GM23248 (cell line): ENCODE measurements at regions not wholly inside any gene's neighbourhood (a gene's known extent, or its start where the extent isn't known, plus 50 kb on each side); places are given as distances from the start of the nearest gene placed in this dataset.

ENCODE experiments used
- EZH2 ChIP-seq: fragments of 200-600 bp; sonication (generic); IDR thresholded peaks from 2 replicates; pipeline ENCODE4 v1.6.1; 2018; ENCODE audit warnings: antibody characterized with exemption, mild to moderate bottlenecking; ENCODE audit not compliant: insufficient read depth, poor library complexity, severe bottlenecking
- EZH2phosphoT487 ChIP-seq: fragments of 200-600 bp; sonication (generic); IDR thresholded peaks from 2 replicates; pipeline ENCODE4 v1.6.1; 2018; ENCODE audit warnings: antibody characterized with exemption, moderate library complexity, mild to moderate bottlenecking, low read depth; ENCODE audit not compliant: insufficient read depth

- TF ChIP-seq EZH2phosphoT487: no peak
- TF ChIP-seq EZH2: no peak
Observed at GRCh38 chr9:75699625-75700251, 190.7 kb upstream of the PCSK5 start.
